Stomach (tissue), 8 donors: ENCODE measurements at regions not wholly inside any gene's neighbourhood (a gene's known extent, or its start where the extent isn't known, plus 50 kb on each side); places are given as distances from the start of the nearest gene placed in this dataset.

Experiments
- DNase-seq, 2 donors: peaks; one replicate each; pipeline versions ENCODE4 v3.0.0 to v3.0.0-alpha.2; 2013 to 2019
- H3K27ac ChIP-seq, 5 donors: fragments of 200-600 bp in 4 of 5; sonication (generic) in 4 of 5; one replicate each; pipeline ENCODE4 v1.5.1; 2013 to 2019; ENCODE audit warnings: mild to moderate bottlenecking in 1 of 5, moderate library complexity in 1 of 5
- H3K27me3 ChIP-seq, 3 donors: fragments of 200-600 bp; sonication (generic); one replicate each; pipeline ENCODE4 v1.5.1; 2017 to 2019; ENCODE audit warnings: mixed run types in 1 of 3
- H3K36me3 ChIP-seq, 4 donors: fragments of 200-600 bp; sonication (generic); 1 replicate in 3 of 4; 2 replicates in 1 of 4; pipeline ENCODE4 v1.5.1; 2016 to 2019
- H3K4me1 ChIP-seq, 4 donors: fragments of 200-600 bp; sonication (generic); one replicate each; pipeline ENCODE4 v1.5.1; 2016 to 2019
- H3K4me3 ChIP-seq, 4 donors: fragments of 200-600 bp; sonication (generic) in 3 of 4; one replicate each; pipeline ENCODE4 v1.5.1; 2016 to 2019; ENCODE audit warnings: mild to moderate bottlenecking in 1 of 4
- H3K9me3 ChIP-seq, 4 donors: fragments of 200-600 bp; sonication (generic); one replicate each; pipeline ENCODE4 v1.5.1; 2016 to 2019
- EP300 ChIP-seq: sonication (generic); formaldehyde crosslinking; IDR thresholded peaks from one replicate; pipeline ENCODE4 v1.6.1; 2017; ENCODE audit warnings: antibody characterized with exemption
- POLR2A ChIP-seq, 4 donors: fragments of 450-650 bp; IDR thresholded peaks; one replicate each; pipeline ENCODE4 v1.6.1; 2016; ENCODE audit warnings: antibody characterized with exemption in 4 of 4, control low read depth in 2 of 4, mild to moderate bottlenecking in 1 of 4, moderate library complexity in 1 of 4
- POLR2AphosphoS5 ChIP-seq, 3 donors: sonication (generic); formaldehyde crosslinking; IDR thresholded peaks; one replicate each; pipeline ENCODE4 v1.6.1; 2016; ENCODE audit warnings: antibody characterized with exemption in 3 of 3
- WGBS, 5 donors: extraction: QIAGEN DNeasy Blood & Tissue Kit in 3 of 5; methylation state at CpG; one replicate each; pipeline versions ENCODE4 v1.1.5 to v1.1.7; 2013 to 2018; 5-methylcytosine and 5-hydroxymethylcytosine counted together
- intact Hi-C: fragments of 100-400 bp; cut with DNase I; formaldehyde crosslinking; loops from one replicate; pipeline ENCODE4 v1.15.1; 2023; ENCODE audit warnings: low total_unique reads
- TF ChIP-seq, protein P1 (sequence below), 7 experiments: fragments of 450-650 bp in 4 of 7; fragments of 200-600 bp in 3 of 7; sonication (generic) in 3 of 7; IDR thresholded peaks; one replicate each; pipeline ENCODE4 v1.5.1; 2016 to 2019; ENCODE audit warnings: antibody characterized with exemption in 7 of 7, control low read depth in 2 of 7, mild to moderate bottlenecking in 1 of 7
- donor health status: healthy with polysubstance abuse.
- donor health status: Bipolar disorder and iron deficiency.
- donor health status: healthy.

DNA sequence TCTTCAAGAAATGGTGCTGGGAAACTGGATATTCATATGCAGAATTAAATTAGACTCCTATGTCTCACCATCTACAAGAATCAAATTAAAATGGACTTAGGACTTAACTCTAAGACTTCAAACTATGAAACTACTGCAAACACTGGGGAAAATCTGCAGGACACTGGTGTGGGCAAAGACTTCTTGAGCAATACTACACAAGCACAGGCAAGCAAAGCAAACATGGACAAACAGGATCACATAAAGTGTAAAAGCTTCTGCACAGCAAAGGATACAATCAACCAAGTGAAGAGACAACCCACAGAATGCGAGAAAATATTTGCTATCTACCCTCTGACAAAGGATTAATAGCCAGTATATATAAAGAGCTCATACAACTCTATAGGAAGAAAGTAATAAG, 1161.1 kb upstream of the CITED2 start:
- Histone ChIP-seq H3K36me3 (no peaks in the 10 kb centered on the region), H3K27me3 (no peaks in the 10 kb centered on the region), H3K4me3 (no peak overlapping the region), H3K27ac (no peak overlapping the region), H3K9me3 (peaks cover 0 to 16% (median 10%) of the 10 kb centered on the region in 4 donors), H3K4me1 (peaks cover 0 to 17% (median 2%) of the 10 kb centered on the region in 4 donors)
- no peak for DNase-seq
- TF ChIP-seq, protein P1, sequence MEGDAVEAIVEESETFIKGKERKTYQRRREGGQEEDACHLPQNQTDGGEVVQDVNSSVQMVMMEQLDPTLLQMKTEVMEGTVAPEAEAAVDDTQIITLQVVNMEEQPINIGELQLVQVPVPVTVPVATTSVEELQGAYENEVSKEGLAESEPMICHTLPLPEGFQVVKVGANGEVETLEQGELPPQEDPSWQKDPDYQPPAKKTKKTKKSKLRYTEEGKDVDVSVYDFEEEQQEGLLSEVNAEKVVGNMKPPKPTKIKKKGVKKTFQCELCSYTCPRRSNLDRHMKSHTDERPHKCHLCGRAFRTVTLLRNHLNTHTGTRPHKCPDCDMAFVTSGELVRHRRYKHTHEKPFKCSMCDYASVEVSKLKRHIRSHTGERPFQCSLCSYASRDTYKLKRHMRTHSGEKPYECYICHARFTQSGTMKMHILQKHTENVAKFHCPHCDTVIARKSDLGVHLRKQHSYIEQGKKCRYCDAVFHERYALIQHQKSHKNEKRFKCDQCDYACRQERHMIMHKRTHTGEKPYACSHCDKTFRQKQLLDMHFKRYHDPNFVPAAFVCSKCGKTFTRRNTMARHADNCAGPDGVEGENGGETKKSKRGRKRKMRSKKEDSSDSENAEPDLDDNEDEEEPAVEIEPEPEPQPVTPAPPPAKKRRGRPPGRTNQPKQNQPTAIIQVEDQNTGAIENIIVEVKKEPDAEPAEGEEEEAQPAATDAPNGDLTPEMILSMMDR (IDR thresholded peaks at IDR 0.05) = no peak
- TF ChIP-seq POLR2A (IDR thresholded peaks at IDR 0.05) = no peak
- TF ChIP-seq EP300 = no peak
- no peak for TF ChIP-seq POLR2AphosphoS5 (IDR thresholded peaks at IDR 0.05)
- intact Hi-C loops = no loop called here
- WGBS, 5 donors = 74 to 95% (median 88%) methylated on average over 1 of the region's 1 CpG

DNA sequence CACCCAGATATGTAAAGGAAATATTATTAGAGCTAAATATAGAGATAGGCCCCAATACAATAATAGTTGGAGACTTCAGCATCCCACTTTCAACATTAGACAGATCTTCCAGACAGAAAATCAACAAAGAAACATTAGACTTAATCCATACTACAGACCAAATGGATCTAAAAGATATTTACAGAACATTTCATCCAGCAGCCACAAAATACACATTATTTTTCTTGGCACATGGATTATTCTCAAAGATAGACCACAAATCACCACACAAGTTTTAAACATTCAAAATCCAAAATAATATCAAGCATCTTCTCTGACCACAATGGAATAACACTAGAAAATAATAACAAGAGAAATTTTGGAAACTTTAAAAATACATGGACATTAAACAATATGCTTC, 1159.1 kb upstream of the CITED2 start:
- H3K27ac ChIP-seq = no peak overlapping the region
- intact Hi-C loops = no loop called here
- peaks cover 0 to 16% (median 10%) of the 10 kb centered on the region in 4 donors for H3K9me3 ChIP-seq
- no peaks in the 10 kb centered on the region for H3K36me3 ChIP-seq
- no peaks in the 10 kb centered on the region for H3K27me3 ChIP-seq
- peaks cover 0 to 14% (median 2%) of the 10 kb centered on the region in 4 donors for H3K4me1 ChIP-seq
- TF ChIP-seq POLR2AphosphoS5 (IDR thresholded peaks at IDR 0.05) = no peak
- no peak for TF ChIP-seq POLR2A (IDR thresholded peaks at IDR 0.05)
- TF ChIP-seq, protein P1 (IDR thresholded peaks at IDR 0.05) = no peak
- no peak for TF ChIP-seq EP300
- no peak for DNase-seq
- H3K4me3 ChIP-seq = no peak overlapping the region

DNA sequence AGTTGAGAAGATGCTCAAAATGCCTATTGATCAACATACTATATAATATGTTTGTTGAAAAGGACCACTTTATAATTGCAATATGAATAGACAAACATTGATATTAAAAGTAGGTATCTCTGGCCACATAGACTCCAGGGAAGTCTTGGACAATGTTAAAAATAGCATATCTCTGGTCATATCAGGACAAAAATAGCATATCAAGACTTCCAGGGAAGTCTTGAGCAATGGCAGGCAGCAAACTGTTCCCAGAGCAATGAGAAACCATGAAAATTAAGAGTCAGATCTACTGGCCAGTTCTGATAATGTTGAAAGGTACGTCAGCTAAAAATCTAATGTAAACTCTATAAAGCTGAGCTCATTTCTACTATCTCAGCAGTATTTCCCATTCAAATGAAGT, 1130.3 kb upstream of the CITED2 start:
- H3K9me3 ChIP-seq = no peaks in the 10 kb centered on the region
- 59 to 84% (median 63%) methylated on average over 1 of the region's 1 CpG for WGBS, 5 donors
- DNase-seq = no peak
- H3K36me3 ChIP-seq = no peaks in the 10 kb centered on the region
- H3K4me3 ChIP-seq = no peak overlapping the region
- H3K4me1 ChIP-seq = no peaks in the 10 kb centered on the region
- no peak for TF ChIP-seq POLR2AphosphoS5 (IDR thresholded peaks at IDR 0.05)
- TF ChIP-seq, protein P1 (IDR thresholded peaks at IDR 0.05) = no peak
- TF ChIP-seq EP300 = no peak
- TF ChIP-seq POLR2A (IDR thresholded peaks at IDR 0.05) = no peak
- intact Hi-C loops = no loop called here
- no peaks in the 10 kb centered on the region for H3K27me3 ChIP-seq
- H3K27ac ChIP-seq = no peak overlapping the region

DNA sequence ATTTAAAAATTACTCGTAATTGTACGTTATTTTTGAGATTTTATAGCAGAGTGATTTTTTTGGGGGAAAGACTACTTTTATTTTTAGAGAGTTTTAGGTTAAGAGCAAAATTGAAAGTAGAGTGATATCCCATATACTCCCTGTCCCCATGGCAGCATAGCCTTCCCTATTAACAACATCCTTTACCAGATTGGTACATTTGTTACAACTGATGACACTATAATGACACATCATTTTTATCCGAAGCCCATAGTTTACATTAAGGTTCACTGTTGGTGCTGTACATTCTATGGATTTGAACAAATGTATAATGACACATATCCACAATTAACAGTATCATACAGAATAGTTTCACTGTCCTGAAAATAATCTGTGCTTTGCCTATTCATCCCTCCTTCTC, 1126.4 kb upstream of the CITED2 start:
- Histone ChIP-seq H3K4me3 (no peak overlapping the region), H3K27ac (no peak overlapping the region), H3K9me3 (no peaks in the 10 kb centered on the region), H3K27me3 (no peaks in the 10 kb centered on the region), H3K36me3 (no peaks in the 10 kb centered on the region), H3K4me1 (no peaks in the 10 kb centered on the region)
- DNase-seq = no peak
- 88 to 96% (median 94%) methylated on average over 3 of the region's 3 CpGs for WGBS, 5 donors
- TF ChIP-seq POLR2A (IDR thresholded peaks at IDR 0.05) = no peak
- TF ChIP-seq POLR2AphosphoS5 (IDR thresholded peaks at IDR 0.05) = no peak
- TF ChIP-seq EP300 = no peak
- TF ChIP-seq, protein P1 (IDR thresholded peaks at IDR 0.05) = no peak
- intact Hi-C loops = no loop called here
